IMR-90 (cell line): ENCODE measurements at regions not wholly inside any gene's neighbourhood (a gene's known extent, or its start where the extent isn't known, plus 50 kb on each side); places are given as distances from the start of the nearest gene placed in this dataset.
A peak's percentile ranks its signal among the peaks of the same experiment; 100 is the strongest.
"Not testable (repeated sequence)": the region's sequence is repeated elsewhere in the genome, so short reads cannot be mapped to it uniquely, and the experiment has no call there.

Source experiments
- BHLHE40 ChIP-seq: fragments of 150-350 bp; IDR thresholded peaks from 2 replicates; pipeline ENCODE4 v1.6.1; 2016; ENCODE audit warnings: mild to moderate bottlenecking, low read depth, low read length
- CEBPB ChIP-seq: IDR thresholded peaks from 2 replicates; pipeline ENCODE4 v1.6.1; 2012; ENCODE audit warnings: low read depth, low read length, improper control_type of control experiment
- CHD1 ChIP-seq: IDR thresholded peaks from 2 replicates; pipeline ENCODE4 v1.6.1; 2012; ENCODE audit warnings: low read depth, low read length, improper control_type of control experiment
- FOS ChIP-seq: fragments of 150-350 bp; IDR thresholded peaks from 2 replicates; pipeline ENCODE4 v1.6.1; 2016; ENCODE audit warnings: low read depth, low read length
- MAFK ChIP-seq: IDR thresholded peaks from 2 replicates; pipeline ENCODE4 v1.6.1; 2012; ENCODE audit warnings: low read depth, low read length, improper control_type of control experiment
- MXI1 ChIP-seq: IDR thresholded peaks from 2 replicates; pipeline ENCODE4 v1.6.1; 2012; ENCODE audit warnings: low read depth, mild to moderate bottlenecking, low read length, moderate library complexity, borderline replicate concordance
- NFE2L2 ChIP-seq: fragments of 150-350 bp; IDR thresholded peaks from 2 replicates; pipeline ENCODE4 v1.6.1; 2016; ENCODE audit warnings: low read depth, mild to moderate bottlenecking, low read length
- POLR2A ChIP-seq: IDR thresholded peaks from 2 replicates; pipeline ENCODE4 v1.6.1; 2012; ENCODE audit warnings: mild to moderate bottlenecking, low read depth, low read length
- RAD21 ChIP-seq: IDR thresholded peaks from 2 replicates; pipeline ENCODE4 v1.6.1; 2012; ENCODE audit warnings: low read length, improper control_type of control experiment
- RCOR1 ChIP-seq: IDR thresholded peaks from 2 replicates; pipeline ENCODE4 v1.6.1; 2012; ENCODE audit warnings: mild to moderate bottlenecking, low read length, improper control_type of control experiment; ENCODE audit not compliant: insufficient replicate concordance
- RFX5 ChIP-seq: IDR thresholded peaks from 2 replicates; pipeline ENCODE4 v1.8.0; 2012; ENCODE audit warnings: low read depth, mild to moderate bottlenecking, low read length, moderate library complexity
- SMC3 ChIP-seq: fragments of 150-350 bp; IDR thresholded peaks from 2 replicates; pipeline ENCODE4 v1.6.1; 2016; ENCODE audit warnings: low read depth, mild to moderate bottlenecking, antibody characterized with exemption, low read length, moderate library complexity
- TF ChIP-seq, protein P1 (sequence below): conservative IDR thresholded peaks from 2 replicates; pipeline ENCODE4 v1.5.1; 2012; ENCODE audit warnings: mild to moderate bottlenecking, low read depth, low read length, improper control_type of control experiment
- TF ChIP-seq, protein P2 (sequence below): fragments of 150-350 bp; IDR thresholded peaks from 2 replicates; pipeline ENCODE4 v1.6.1; 2017; ENCODE audit warnings: mild to moderate bottlenecking, antibody characterized with exemption, low read length, low read depth

DNA sequence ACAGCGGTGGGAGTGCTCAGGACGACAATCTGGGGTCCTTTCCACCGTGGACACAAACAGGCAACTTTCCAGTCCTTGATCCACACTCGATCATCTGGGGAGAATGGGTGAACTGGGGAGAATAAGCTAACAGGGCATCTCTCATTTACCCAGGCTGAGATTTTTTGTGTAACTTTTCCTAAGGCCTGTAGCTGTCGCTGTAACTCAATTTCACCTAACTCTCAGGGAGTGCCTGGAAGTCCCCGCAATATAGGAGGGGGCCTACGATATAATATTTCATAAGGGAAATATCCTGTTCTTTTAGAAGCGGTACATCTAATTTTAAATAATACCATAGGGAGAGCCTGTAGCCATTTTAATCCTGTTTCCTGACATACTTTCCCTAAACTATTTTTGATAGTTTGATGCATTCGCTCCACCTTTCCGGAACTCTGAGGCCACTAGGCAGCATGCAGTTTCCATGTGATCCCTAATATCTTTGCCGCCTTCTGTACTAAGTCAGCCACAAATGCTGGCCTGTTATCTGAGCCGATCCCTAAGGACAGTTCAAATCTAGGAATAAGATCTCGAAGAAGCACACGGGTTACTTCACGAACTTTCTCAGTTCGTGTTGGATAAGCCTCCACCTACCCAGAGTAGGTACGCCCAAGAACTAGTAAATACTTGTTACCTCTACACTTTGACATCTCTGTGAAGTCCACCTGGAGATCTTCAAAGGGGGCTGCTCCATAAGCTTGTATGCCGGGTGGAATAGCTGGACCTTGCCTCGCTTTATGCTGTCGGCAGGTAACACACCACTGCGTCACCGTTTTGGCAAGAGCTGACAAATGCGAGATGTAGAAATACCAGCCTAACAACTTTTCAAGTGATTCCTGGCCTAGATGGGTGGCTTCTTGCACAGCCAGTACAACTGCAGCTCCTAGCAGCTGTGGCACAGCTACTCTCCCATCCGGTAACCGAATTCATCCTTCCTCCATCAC lies 155.7 kb downstream of the UNC93B1 start:
- TF ChIP-seq, protein P1, sequence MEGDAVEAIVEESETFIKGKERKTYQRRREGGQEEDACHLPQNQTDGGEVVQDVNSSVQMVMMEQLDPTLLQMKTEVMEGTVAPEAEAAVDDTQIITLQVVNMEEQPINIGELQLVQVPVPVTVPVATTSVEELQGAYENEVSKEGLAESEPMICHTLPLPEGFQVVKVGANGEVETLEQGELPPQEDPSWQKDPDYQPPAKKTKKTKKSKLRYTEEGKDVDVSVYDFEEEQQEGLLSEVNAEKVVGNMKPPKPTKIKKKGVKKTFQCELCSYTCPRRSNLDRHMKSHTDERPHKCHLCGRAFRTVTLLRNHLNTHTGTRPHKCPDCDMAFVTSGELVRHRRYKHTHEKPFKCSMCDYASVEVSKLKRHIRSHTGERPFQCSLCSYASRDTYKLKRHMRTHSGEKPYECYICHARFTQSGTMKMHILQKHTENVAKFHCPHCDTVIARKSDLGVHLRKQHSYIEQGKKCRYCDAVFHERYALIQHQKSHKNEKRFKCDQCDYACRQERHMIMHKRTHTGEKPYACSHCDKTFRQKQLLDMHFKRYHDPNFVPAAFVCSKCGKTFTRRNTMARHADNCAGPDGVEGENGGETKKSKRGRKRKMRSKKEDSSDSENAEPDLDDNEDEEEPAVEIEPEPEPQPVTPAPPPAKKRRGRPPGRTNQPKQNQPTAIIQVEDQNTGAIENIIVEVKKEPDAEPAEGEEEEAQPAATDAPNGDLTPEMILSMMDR, result peak; percentile 26; the same call in 1 of the 2 replicates
- not testable (repeated sequence) for TF ChIP-seq POLR2A, BHLHE40, FOS, RCOR1, MXI1, CHD1, MAFK, CEBPB, RAD21, SMC3, NFE2L2, RFX5
- TF ChIP-seq, protein P2, sequence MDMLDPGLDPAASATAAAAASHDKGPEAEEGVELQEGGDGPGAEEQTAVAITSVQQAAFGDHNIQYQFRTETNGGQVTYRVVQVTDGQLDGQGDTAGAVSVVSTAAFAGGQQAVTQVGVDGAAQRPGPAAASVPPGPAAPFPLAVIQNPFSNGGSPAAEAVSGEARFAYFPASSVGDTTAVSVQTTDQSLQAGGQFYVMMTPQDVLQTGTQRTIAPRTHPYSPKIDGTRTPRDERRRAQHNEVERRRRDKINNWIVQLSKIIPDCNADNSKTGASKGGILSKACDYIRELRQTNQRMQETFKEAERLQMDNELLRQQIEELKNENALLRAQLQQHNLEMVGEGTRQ, result not testable (repeated sequence)
